ENCODE measurements at regions not wholly inside any gene's neighbourhood (a gene's known extent, or its start where the extent isn't known, plus 50 kb on each side); places are given as distances from the start of the nearest gene placed in this dataset.
"Not testable (repeated sequence)": the region's sequence is repeated elsewhere in the genome, so short reads cannot be mapped to it uniquely, and the experiment has no call there.

GRCh38 chr6:132198896-132199295 is 202.4 kb downstream of the MOXD1 start:
- no peak for DNase-seq

- no peak for DNase-seq
Observed at GRCh38 chr6:132198040-132198439, 203.2 kb downstream of the MOXD1 start.

DNA sequence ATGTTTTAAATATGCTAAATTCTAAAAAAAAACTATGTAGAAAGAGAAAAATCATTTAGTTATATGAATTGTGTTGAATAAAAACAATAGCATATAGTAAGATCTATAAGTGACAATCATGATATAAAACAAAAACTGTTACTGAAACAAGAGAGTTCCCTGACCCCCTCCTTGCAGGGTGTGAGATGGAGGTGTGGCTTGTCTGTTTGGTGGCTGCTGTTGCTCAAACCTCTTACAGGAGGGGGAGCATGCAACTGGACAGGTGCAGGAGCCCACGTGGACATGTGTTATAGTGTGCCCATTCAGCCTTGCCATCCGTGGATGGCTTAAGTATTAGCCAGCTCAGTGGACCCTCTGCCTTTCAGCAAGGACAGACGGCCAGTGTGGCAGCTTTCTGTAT is 206.7 kb downstream of the MOXD1 start:
- no peak for DNase-seq

- no peak for DNase-seq
Observed at GRCh38 chr6:132192631-132193030, 208.6 kb downstream of the MOXD1 start.

DNA sequence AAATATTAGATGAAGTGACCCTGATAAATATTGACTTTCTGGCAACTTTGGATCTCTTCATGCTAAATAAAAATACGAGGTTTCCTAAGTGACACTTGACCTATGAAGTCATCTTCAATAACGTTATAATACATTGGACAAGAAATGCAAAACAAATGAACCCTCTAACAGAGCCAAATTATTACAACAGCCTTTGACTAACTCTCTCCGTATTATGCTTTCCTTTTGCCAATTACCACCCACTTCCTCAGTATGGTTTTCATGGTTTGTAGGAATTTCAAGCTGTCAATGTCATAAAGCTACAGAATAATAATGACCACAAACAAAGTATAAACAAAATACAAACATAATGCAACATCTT is 210.5 kb downstream of the MOXD1 start:
- no peak for DNase-seq

DNA sequence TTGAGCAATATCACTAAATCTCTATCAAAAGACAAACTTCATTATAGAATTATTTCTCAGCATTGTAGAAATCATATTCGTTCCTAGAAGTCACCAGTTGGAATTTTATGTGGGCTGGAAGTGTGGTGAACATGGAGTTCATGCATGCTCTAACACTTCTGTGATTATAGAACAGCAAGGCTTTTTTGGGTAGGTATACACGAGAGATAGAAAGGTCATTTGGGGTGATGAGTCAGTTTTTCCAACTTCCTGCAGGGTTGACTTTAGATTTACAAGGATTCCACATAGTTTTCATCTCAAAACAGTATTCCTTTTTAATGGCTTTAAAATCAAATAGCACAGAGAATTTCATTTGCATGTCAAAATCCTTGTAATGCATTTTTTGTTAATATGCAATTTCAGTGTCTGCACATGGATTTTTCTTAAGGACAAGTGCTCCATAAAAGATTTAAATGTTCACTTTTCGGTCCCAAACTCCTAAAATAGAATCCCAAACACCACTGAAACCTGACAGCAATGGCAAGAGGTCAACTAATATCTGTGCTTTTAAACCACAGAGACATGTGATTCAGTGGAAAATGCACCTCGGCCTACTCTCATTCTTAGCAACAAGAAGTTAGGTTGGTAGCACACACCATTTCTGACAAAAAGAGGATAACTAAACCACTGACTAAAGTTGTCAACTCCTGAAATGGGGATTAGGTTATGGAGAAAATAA is 211.0 kb downstream of the MOXD1 start:
- DNase-seq = no peak

- DNase-seq = no peak
Observed at GRCh38 chr6:132188556-132189264, 212.6 kb downstream of the MOXD1 start.

- no peak for DNase-seq
Observed at GRCh38 chr6:132187816-132188215, 213.5 kb downstream of the MOXD1 start.

GRCh38 chr6:132184966-132185365 is 216.3 kb downstream of the MOXD1 start:
- not testable (repeated sequence) for DNase-seq

- no peak for DNase-seq
Observed at GRCh38 chr6:132179955-132180354, 221.3 kb downstream of the MOXD1 start.

GRCh38 chr6:132174919-132175318 is 223.7 kb upstream of the CCN2 start:
- DNase-seq = no peak

DNA sequence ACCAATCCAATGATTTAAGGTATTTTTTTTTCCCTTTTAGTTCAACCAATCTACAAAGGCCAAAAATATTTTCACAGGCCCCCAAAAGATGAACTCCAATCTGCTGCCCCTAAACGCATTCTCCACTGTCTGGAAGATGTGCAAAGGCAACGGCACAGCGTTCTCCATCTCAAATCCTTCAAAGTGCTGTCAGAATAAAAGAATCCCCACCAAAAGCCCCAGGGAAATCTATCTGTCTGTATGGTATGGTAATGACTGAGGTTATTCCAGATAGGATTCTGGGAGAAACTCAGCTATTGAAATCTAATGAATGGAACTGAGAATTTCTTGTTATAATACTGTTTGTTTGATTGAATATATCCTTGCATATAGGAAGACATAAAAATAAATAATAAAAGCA is 217.8 kb upstream of the CCN2 start:
- no peak for DNase-seq

DNA sequence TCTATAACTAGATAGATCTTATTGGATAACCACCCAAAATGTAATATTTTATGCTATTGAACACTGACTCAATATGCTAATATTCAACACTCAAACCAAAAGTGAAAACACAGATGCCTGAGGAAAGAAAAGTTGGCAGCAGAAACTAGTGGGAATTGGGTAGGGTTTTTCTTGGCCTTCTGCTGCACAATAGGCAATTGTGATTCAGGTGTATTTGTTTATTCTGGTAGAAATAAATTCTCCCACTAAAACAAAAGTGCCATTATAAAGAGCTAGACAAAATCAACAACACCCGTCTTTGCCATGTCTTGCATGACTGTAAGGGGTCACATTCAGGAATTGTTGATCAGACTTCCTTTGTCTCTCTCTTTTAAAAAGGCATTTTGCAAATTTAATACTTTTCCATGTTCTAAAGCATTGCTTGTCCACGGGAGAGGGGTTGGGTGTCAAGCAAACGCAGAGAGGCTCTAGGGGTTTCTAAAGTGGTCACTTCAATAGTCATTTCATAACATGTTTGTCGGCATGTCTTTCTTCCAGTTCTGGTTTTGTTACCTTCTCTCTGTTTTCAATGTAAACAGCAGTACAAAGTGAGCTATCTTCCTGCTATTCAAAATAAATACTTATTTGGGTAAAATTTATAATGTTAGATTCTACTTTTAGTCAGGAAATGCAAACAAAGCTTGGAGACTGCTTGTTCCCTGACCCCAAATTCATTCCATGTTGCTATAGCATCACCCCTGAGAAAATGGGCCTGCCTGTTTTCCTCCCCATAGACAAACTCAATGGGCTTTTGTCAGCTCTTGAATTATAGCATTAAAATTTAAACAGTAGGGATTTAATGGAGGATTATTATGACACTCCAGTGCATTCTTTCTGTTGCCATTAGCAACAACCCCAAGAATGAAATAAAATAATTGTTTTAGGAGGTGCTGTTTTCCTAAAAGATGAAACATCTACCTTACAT is 217.0 kb upstream of the CCN2 start:
- no peak for DNase-seq

DNA sequence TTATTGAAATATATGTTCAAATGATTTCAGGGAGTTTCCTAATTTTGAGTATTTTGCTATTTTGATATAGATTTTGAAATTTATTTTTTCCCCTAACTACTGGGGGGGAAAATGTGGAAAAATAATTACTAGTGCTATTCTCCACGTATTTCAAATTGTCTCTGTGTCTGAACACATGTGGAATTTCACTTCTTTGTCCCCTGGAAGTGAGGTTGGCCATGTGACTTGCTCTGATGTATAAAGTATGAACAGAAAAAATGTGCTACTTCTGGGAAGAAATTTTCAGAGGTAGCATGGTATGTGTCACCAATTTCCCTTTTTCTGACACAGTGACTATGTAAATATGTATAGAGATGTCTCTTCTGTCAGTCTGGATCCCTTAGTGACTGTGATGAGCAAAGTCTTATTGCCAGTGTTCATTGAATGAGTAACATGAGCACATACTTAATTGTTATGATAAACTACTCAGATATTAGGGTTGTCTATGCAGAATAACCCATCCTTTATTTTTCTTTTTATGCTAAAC is 215.4 kb upstream of the CCN2 start:
- DNase-seq = no peak

GRCh38 chr6:132165677-132166076 is 214.5 kb upstream of the CCN2 start:
- no peak for DNase-seq

GRCh38 chr6:132161283-132161682 is 210.1 kb upstream of the CCN2 start:
- peak; percentile 27 for DNase-seq

DNA sequence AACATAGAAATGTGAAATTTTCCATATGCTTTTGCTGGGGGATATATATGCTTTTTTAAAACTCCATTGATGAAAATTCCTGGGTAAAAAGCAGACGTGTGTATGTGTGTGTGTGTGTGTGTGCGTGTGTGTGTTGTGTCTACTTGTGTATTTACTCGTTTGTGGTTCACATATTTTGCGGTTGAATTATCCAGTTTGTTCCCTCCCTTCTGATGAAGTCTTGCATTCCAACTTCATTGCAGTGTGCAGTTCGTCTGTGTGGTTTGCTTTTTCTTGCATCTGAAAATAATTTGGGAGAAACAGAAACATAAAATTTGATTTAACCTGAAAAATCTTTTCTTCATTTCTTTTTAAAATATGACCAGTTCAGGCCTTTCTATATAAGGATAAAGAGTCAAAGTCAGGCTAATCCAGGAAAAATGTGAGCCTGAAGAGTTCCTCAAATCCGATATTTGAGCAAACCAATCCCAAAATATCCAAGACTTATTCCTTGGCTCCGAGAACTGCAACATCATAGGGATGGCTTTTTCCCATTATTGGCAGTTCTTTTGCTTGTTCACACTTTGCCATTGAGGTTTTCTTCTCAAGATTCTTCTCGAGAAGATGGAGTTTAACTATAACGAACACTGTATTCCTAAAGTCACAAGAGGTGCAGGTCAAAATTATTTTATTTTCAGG is 202.2 kb upstream of the CCN2 start:
- peak; percentile 18 for DNase-seq

DNA sequence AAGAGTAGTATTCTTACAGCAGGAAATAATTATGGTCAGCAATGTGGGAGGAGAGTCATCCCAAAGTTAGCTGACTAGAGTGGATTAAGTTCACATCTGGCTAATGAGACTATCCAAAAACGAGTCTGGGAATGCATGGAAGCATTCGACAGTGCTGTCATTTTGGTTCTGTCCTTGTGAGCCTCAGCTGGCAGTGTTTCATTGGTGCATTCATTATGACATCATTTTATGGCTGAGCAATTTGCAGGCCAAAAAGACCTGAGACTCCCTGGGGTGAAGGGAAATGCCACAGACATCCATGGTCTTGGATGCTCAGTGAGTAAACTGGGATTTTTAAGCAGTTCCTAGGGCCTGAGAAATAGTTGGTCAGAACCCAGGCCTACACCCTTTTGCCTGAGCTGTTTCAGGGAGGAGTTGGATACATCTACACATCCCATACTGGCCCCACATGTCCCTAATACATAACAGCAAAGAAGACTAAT is 196.4 kb upstream of the CCN2 start:
- DNase-seq = no peak

GRCh38 chr6:132144456-132144855 is 193.3 kb upstream of the CCN2 start:
- no peak for DNase-seq

DNA sequence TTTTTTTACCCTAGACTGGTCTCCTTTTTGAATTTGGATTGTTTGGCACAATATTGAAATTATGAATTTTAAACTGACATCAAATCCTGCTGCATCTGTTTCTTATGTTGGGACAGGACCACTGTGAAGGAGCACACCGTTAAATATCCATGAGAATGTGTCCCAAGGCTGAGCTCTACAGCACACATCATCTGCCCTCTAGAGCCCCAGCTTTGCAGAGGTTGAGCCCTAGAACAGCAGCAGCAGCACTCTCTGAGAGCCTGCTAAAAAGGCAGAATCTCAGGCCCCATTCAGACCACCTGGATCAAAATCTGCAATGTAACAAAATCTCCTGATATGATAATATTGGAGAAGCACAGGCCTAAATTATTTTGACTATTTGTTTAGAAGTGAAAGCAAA is 192.1 kb upstream of the CCN2 start:
- DNase-seq = no peak

DNA sequence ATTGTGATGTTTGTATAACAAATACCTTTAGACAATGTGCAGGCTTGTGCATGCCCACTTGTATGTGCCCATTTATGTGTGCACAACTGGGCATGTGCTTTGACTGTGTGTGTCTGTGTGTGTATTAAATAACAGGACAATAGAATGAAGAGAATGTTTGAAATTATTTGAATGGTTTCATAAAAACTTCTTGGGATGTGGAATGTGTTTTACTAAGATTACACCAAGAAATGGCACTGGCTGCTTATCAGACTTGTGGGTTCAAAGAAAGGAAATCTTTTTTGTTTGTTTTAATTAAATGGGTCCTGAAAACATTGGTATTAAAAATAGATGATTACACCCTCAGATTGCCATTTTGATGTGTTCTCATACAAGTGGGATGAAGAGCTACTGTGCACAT is 191.6 kb upstream of the CCN2 start:
- no peak for DNase-seq

DNA sequence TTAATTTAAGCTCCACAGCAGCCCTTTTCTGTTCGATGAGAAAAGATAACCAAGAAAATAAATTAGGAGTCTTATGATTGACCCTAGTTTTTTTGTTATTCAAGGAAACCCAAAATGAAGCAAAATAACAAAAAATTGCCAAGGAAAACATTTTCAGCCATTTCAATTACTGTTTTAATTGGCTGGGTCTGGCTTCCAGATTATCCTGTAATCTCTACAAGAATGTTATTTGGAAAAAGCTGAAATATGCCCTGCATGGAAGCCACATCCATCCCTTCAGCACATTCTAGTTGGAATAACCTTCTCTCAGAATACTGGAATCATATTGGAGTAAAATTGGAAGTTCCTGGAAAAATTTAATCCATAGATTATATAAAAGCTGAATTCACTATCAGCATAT is 191.1 kb upstream of the CCN2 start:
- DNase-seq = no peak
